Neural cell (in vitro differentiated cells): ENCODE measurements at regions not wholly inside any gene's neighbourhood (a gene's known extent, or its start where the extent isn't known, plus 50 kb on each side); places are given as distances from the start of the nearest gene placed in this dataset.

Experiments
- CTCF ChIP-seq: fragments of 450-650 bp; IDR thresholded peaks from 2 replicates; pipeline ENCODE4 v1.5.1; 2014; ENCODE audit warnings: antibody characterized with exemption, mild to moderate bottlenecking, moderate library complexity; ENCODE audit not compliant: poor library complexity, severe bottlenecking
- EP300 ChIP-seq: fragments of 450-650 bp; conservative IDR thresholded peaks from 2 replicates; pipeline ENCODE4 v1.6.1; 2014; ENCODE audit warnings: antibody characterized with exemption, mild to moderate bottlenecking, moderate library complexity; ENCODE audit not compliant: poor library complexity, severe bottlenecking
- POLR2AphosphoS5 ChIP-seq: IDR thresholded peaks from 2 replicates; pipeline ENCODE4 v1.6.1; 2012

- TF ChIP-seq CTCF (no peak), POLR2AphosphoS5 (no peak), EP300 (no peak)
These were observed 168.6 kb downstream of the CARTPT start for GRCh38 chr5:71887680-71888079.
